Epithelial cell of proximal tubule (primary cell): ENCODE measurements at regions not wholly inside any gene's neighbourhood (a gene's known extent, or its start where the extent isn't known, plus 50 kb on each side); places are given as distances from the start of the nearest gene placed in this dataset.
"Not testable (repeated sequence)": the region's sequence is repeated elsewhere in the genome, so short reads cannot be mapped to it uniquely, and the experiment has no call there.

Source experiments
- DNase-seq: peaks from one replicate; pipeline ENCODE4 v3.0.0-alpha.2; 2011; ENCODE audit warnings: low read depth
- H3K4me3 ChIP-seq: 2 replicates; pipeline ENCODE4 v1.5.1; 2011; ENCODE audit warnings: low read depth, mild to moderate bottlenecking, low read length
- TF ChIP-seq, protein P1 (sequence below): conservative IDR thresholded peaks from 2 replicates; pipeline ENCODE4 v1.5.1; 2012; ENCODE audit warnings: low read depth, mild to moderate bottlenecking, low read length

DNA sequence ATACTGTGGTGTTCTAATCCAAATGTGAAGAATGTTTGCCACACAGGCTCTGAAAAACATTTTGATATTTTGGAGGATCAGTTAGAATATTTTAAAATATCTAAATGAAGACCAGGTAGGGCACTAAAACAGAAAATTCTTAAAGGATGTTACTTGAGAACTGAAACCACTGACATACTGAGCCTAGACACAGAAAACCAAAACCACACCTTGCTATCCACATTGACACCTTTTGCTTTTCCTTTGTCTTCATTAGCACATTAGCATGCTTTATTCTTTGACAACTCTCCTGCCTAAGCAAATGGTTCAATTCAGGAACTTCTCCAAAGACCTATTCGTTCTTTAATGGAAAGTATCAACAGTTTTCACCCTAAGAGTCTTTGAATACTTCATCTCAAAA, 835.9 kb upstream of the GRM7 start:
- H3K4me3 ChIP-seq = no peak overlapping the region
- TF ChIP-seq, protein P1, sequence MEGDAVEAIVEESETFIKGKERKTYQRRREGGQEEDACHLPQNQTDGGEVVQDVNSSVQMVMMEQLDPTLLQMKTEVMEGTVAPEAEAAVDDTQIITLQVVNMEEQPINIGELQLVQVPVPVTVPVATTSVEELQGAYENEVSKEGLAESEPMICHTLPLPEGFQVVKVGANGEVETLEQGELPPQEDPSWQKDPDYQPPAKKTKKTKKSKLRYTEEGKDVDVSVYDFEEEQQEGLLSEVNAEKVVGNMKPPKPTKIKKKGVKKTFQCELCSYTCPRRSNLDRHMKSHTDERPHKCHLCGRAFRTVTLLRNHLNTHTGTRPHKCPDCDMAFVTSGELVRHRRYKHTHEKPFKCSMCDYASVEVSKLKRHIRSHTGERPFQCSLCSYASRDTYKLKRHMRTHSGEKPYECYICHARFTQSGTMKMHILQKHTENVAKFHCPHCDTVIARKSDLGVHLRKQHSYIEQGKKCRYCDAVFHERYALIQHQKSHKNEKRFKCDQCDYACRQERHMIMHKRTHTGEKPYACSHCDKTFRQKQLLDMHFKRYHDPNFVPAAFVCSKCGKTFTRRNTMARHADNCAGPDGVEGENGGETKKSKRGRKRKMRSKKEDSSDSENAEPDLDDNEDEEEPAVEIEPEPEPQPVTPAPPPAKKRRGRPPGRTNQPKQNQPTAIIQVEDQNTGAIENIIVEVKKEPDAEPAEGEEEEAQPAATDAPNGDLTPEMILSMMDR = no peak
- no peak for DNase-seq

DNA sequence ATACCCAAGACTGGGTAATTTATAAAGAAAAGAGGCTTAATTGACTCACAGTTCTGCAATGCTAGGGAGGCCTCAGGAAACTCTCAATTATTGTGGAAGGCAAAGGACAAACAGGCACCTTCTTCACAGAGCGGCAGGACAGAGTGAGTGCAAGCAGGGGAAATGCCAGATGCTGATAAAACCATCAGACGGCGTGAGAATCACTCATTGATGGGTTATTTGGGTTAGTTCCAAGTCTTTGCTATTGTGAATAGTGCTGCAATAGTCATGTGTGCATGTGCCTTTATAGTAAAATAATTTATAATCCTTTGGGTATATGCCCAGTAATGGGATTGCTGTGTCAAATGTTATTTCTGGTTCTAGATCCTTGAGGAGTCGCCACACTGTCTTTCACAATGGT, 830.3 kb upstream of the GRM7 start:
- H3K4me3 ChIP-seq, DNase-seq: not testable (repeated sequence)

DNA sequence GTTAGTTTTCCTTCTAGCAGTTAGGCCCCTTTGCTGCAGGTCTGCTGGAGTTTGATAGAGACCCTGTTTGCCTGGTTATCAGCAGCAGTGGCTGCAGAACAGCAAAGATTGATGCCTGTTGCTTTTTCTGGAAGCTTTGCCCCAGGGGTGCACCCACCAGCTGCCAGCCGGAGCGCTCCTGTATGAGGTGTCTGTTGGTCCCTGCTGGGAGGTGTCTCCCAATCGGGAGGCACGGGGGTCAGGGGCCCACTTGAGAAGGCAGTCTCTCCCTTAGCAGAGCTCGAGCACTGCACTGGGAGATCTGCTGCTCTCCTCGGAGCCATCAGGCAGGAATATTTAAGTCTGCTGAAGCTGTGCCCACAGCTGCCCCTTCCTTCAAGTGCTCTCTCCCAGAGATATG, 825.3 kb upstream of the GRM7 start:
- TF ChIP-seq, protein P1 = no peak
- H3K4me3 ChIP-seq = no peak overlapping the region
- no peak for DNase-seq

DNA sequence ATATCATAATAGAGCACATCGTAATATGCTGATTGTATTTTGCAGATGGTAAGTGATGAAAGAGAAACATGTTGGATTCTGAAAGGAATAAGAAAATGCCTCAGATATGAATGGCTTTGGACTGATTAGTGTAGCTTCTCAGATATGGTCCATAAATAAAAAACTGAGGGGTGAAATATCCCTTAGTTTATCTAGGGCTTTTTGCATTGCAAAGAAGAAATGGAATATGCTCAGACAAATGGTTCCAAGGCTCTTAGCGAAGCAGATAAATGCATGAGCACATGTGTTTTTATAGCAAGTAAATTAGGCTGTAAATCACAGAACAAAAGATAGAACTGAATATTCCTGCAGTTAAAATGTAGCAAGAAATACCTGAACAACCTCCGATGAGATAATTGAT, 820.9 kb upstream of the GRM7 start:
- DNase-seq = no peak
- TF ChIP-seq, protein P1 = no peak
- no peak overlapping the region for H3K4me3 ChIP-seq

DNA sequence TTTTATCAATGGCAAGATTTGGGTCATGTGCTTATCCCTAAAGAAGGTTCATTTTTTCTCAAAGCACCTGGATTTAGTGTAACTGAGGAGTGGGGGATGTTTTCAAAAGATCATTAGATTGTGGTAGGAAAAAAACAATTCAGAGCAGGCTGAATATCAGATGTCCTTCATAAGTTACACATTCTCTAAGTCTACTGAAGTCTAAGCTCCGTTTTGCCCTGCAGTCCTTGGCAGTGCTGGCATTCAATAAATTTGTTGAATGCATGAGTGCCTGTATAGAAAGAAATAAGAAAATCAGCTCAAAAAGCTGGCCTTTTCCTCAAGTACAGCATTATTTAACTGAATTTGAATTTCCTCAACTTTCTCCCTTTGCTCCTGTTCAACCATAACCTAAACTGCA, 819.0 kb upstream of the GRM7 start:
- no peak overlapping the region for H3K4me3 ChIP-seq
- TF ChIP-seq, protein P1 = no peak
- no peak for DNase-seq

DNA sequence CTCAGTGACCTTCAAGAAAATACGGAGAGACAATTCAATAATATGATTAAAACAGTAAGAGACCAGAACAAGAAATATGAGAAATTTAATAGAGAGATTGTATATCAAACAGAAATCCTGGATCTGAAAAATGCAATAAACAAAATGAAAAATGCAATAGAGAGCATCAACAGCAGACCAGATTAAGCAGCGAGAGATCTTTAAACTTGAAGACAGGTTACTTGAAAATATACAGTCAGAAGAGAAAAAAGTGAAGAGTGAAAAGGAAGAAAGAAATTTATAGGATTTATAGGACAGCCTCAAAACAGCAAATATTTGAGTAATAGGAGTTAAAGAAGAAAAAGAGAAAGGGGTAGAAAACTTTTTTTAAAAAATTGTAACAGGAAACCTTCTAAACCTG, 813.9 kb upstream of the GRM7 start:
- H3K4me3 ChIP-seq = no peak overlapping the region
- no peak for DNase-seq
- TF ChIP-seq, protein P1 = no peak

DNA sequence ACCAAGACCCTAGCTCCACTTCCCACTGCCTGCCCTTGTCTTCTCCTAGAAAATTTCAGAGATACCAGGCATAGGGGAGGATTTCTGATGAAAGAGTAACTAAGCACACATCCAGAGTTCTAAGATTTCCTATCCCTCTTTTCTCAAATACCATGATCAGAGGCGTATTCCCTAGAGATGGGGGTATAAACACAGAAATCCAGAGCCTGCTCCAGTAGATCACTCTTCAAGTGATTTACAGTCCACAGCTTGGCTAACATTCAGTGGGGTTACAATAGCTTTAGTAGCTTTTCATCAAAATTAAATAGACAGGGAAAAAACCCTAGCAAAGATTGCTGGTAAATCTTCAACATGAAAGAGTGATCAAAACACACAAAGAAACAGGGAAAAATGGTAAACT, 800.7 kb upstream of the GRM7 start:
- TF ChIP-seq, protein P1 = no peak
- H3K4me3 ChIP-seq = no peak overlapping the region
- DNase-seq = no peak
